ENCODE measurements at regions not wholly inside any gene's neighbourhood (a gene's known extent, or its start where the extent isn't known, plus 50 kb on each side); places are given as distances from the start of the nearest gene placed in this dataset.
"Not testable (repeated sequence)": the region's sequence is repeated elsewhere in the genome, so short reads cannot be mapped to it uniquely, and the experiment has no call there.

- Histone ChIP-seq H3K27ac (no peak overlapping the region), H3K4me3 (ENCODE audit: low read depth, low read length) (no peak overlapping the region), H3K9me3 (ENCODE audit: control insufficient read depth, low read length) (no peaks in the 10 kb centered on the region), H3K4me2 (ENCODE audit: low read length) (no peak overlapping the region), H3K27me3 (ENCODE audit: control insufficient read depth, insufficient read depth, low read length) (no peaks in the 10 kb centered on the region), H2AFZ (no peak overlapping the region), H3K9ac (no peak overlapping the region), H3K79me2 (no peaks in the 10 kb centered on the region), H3K36me3 (ENCODE audit: control insufficient read depth, insufficient read depth, low read length) (no peaks in the 10 kb centered on the region), H3K4me1 (peaks cover 25% of the 10 kb centered on the region)
- TF ChIP-seq CTCF (IDR thresholded peaks at IDR 0.05): no peak
These were observed 132.8 kb downstream of the DACT1 start for GRCh38 chr14:58770491-58770982.

DNA sequence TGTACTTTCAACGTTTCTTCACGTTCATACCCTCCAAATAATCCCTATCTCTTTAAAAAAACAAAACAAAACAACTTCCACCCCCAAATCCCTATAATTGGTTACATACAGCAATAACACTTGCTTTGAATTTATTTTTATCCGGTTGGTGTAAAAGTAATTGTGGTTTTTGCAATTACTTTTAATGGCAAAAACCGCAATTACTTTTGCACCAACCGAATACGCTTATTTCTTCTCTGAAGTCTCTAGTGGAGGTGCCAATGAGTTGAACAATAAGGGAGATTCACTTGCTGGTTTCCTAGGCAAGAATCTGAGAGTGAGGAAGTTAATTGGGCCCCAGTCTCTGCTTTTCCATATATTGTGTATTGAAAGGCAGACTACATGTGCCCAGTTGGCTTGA, 133.3 kb downstream of the DACT1 start:
- H3K4me1 ChIP-seq: peaks cover 25% of the 10 kb centered on the region
- H3K4me2 ChIP-seq (ENCODE audit: low read length): no peak overlapping the region
- no peak overlapping the region for H3K27ac ChIP-seq
- H3K79me2 ChIP-seq: no peaks in the 10 kb centered on the region
- no peak overlapping the region for H3K4me3 ChIP-seq (ENCODE audit: low read depth, low read length)
- no peak for TF ChIP-seq CTCF (IDR thresholded peaks at IDR 0.05)
- H3K9me3 ChIP-seq (ENCODE audit: control insufficient read depth, low read length): no peaks in the 10 kb centered on the region
- no peaks in the 10 kb centered on the region for H3K36me3 ChIP-seq (ENCODE audit: control insufficient read depth, insufficient read depth, low read length)
- no peaks in the 10 kb centered on the region for H3K27me3 ChIP-seq (ENCODE audit: control insufficient read depth, insufficient read depth, low read length)
- no peak overlapping the region for H2AFZ ChIP-seq
- no peak overlapping the region for H3K9ac ChIP-seq

DNA sequence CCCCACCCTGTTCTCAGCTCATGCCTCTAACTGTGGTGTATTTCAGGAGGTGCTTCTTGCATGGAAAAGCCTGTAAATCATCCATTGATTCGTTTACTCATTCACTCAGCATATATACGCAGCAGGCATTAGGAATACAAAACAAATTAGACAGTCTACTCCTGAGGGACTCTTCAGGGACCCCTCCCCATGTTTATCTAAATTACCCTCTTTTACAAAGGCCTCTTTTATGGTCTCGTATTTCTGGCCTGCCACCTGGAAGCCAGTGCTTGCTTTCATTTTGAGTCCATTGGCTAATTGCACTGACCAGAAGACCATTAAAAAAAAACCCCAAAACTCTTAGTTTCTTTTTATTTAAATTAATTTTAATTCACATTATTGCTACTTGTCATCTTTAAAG, 134.4 kb downstream of the DACT1 start:
- TF ChIP-seq CTCF (IDR thresholded peaks at IDR 0.05): no peak
- Histone ChIP-seq H3K4me3 (ENCODE audit: low read depth, low read length) (no peak overlapping the region), H3K4me1 (peaks cover 25% of the 10 kb centered on the region), H3K9me3 (ENCODE audit: control insufficient read depth, low read length) (no peaks in the 10 kb centered on the region), H2AFZ (no peak overlapping the region), H3K27me3 (ENCODE audit: control insufficient read depth, insufficient read depth, low read length) (no peaks in the 10 kb centered on the region), H3K79me2 (no peaks in the 10 kb centered on the region), H3K36me3 (ENCODE audit: control insufficient read depth, insufficient read depth, low read length) (no peaks in the 10 kb centered on the region), H3K9ac (no peak overlapping the region), H3K27ac (no peak overlapping the region), H3K4me2 (ENCODE audit: low read length) (no peak overlapping the region)

DNA sequence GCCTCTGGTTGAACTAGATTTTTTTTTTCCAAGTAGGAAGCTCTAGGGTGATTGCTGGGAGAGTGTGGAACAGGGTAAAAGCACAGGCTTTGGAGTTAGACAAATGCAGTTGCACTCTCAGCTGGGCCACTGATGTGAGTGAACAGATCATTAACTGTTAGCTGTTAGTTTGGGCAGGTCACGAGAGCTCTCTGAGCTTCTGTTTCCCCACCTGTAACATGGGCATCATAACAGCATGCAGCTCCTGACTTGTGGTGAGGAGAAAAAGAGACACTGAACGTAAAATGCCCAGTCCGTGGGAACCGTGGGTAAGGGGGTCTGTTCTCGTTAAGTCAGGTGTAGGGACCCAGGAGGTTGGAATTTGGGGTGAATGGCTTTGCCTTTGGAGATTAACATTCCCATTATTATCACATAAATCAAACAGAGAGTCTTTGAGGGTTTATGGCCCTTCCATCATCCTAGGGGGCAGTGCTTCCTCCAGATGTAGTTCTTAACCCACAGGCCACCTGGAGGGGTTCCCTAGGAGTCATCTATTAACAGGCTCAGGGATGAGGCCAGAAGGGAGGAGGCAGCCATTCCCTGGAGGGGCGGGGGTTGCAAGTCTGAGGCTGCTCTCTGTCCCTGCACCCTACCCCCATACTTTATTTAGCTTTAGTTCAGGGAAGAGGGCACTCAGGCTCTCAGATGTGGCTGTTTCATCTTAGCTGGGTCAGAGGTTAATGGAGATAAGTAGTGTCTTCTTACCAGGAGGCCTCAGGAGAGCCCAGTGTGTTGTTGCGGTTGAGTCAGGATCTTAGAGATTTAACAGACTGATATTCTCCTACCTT, 135.2 kb downstream of the DACT1 start:
- Histone ChIP-seq H3K27me3 (ENCODE audit: control insufficient read depth, insufficient read depth, low read length) (no peaks in the 10 kb centered on the region), H3K4me2 (ENCODE audit: low read length) (no peak overlapping the region), H3K79me2 (no peaks in the 10 kb centered on the region), H3K4me1 (peaks cover 25% of the 10 kb centered on the region), H3K36me3 (ENCODE audit: control insufficient read depth, insufficient read depth, low read length) (no peaks in the 10 kb centered on the region), H3K27ac (peak overlapping the region; percentile 60), H3K9me3 (ENCODE audit: control insufficient read depth, low read length) (no peaks in the 10 kb centered on the region), H3K9ac (no peak overlapping the region), H2AFZ (peak overlapping the region; percentile 69), H3K4me3 (ENCODE audit: low read depth, low read length) (no peak overlapping the region)
- TF ChIP-seq CTCF (IDR thresholded peaks at IDR 0.05): peak; percentile 7

DNA sequence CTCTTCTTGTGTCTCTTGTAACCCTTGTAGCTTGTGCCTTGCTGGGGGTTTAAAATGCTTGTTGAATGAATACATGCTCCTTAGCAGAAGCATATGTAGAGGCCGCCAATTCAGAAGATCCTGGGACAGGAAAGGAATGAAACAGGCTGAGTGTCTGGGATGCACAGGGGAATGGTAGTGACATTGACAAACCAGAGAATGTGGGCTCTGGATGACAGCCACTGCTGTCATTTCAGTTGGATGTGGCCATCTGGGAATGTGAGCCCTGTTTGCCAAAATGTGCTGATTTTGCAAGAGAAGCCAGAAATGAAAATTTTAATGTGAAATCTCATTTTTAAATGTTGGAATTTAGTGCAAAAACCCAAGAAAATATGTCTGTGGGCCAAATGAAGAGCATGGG, 136.8 kb downstream of the DACT1 start:
- no peaks in the 10 kb centered on the region for H3K79me2 ChIP-seq
- TF ChIP-seq CTCF (IDR thresholded peaks at IDR 0.05): no peak
- H3K4me1 ChIP-seq: peaks cover 25% of the 10 kb centered on the region
- no peak overlapping the region for H3K4me2 ChIP-seq (ENCODE audit: low read length)
- no peaks in the 10 kb centered on the region for H3K36me3 ChIP-seq (ENCODE audit: control insufficient read depth, insufficient read depth, low read length)
- peak overlapping the region; percentile 69 for H2AFZ ChIP-seq
- H3K27ac ChIP-seq: peak overlapping the region; percentile 60
- no peaks in the 10 kb centered on the region for H3K9me3 ChIP-seq (ENCODE audit: control insufficient read depth, low read length)
- H3K9ac ChIP-seq: no peak overlapping the region
- H3K27me3 ChIP-seq (ENCODE audit: control insufficient read depth, insufficient read depth, low read length): no peaks in the 10 kb centered on the region
- no peak overlapping the region for H3K4me3 ChIP-seq (ENCODE audit: low read depth, low read length)

GRCh38 chr14:58775130-58775529, 137.4 kb downstream of the DACT1 start:
- peaks cover 25% of the 10 kb centered on the region for H3K4me1 ChIP-seq
- not testable (repeated sequence) for H3K4me2 ChIP-seq (ENCODE audit: low read length); H3K9ac ChIP-seq; H3K9me3 ChIP-seq (ENCODE audit: control insufficient read depth, low read length); H3K27ac ChIP-seq; H3K27me3 ChIP-seq (ENCODE audit: control insufficient read depth, insufficient read depth, low read length); H3K79me2 ChIP-seq; H2AFZ ChIP-seq; H3K4me3 ChIP-seq (ENCODE audit: low read depth, low read length); H3K36me3 ChIP-seq (ENCODE audit: control insufficient read depth, insufficient read depth, low read length)

Data from parathyroid adenoma (tissue), 2 donors.